Lower leg skin (tissue), 3 donors: ENCODE measurements at regions not wholly inside any gene's neighbourhood (a gene's known extent, or its start where the extent isn't known, plus 50 kb on each side); places are given as distances from the start of the nearest gene placed in this dataset.

Experiments
- CTCF ChIP-seq, 3 donors: fragments of 450-650 bp; IDR thresholded peaks; one replicate each; pipeline ENCODE4 v1.5.1; 2016; ENCODE audit warnings: antibody characterized with exemption in 3 of 3, mild to moderate bottlenecking in 3 of 3, moderate library complexity in 2 of 3
- POLR2A ChIP-seq, 2 donors: fragments of 450-650 bp; IDR thresholded peaks; one replicate each; pipeline ENCODE4 v1.6.1; 2016 to 2017; ENCODE audit warnings: antibody characterized with exemption in 2 of 2, mild to moderate bottlenecking in 1 of 2, moderate library complexity in 1 of 2

- no peak for TF ChIP-seq CTCF (IDR thresholded peaks at IDR 0.05)
- no peak for TF ChIP-seq POLR2A (IDR thresholded peaks at IDR 0.05)
These were observed 1417.9 kb downstream of the ADGRL3 start for GRCh38 chr4:62618042-62618441.
